ENCODE measurements at regions not wholly inside any gene's neighbourhood (a gene's known extent, or its start where the extent isn't known, plus 50 kb on each side); places are given as distances from the start of the nearest gene placed in this dataset.
"Not testable (repeated sequence)": the region's sequence is repeated elsewhere in the genome, so short reads cannot be mapped to it uniquely, and the experiment has no call there.

DNA sequence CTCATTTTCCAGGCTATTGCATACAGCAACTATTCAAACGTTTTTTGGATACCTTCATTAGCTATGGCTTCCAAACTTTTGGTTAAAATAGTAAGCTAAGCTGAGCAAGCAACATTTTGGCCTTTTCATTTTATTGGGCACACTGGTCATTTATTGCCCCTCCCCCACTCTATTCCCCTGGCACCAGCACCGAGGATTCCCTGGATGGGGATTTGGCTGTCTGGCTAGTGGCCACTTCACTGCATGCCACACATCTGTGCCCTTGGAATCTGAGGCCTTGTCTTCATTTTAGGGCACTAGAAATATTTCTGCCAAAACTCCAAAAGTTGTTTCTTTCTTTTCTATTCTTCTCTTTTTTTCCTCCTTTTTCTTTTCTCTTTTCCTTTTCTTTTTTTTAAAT is 980.7 kb downstream of the LTN1 start:
- DNase-seq (ENCODE audit: low read depth), result not testable (repeated sequence)

DNA sequence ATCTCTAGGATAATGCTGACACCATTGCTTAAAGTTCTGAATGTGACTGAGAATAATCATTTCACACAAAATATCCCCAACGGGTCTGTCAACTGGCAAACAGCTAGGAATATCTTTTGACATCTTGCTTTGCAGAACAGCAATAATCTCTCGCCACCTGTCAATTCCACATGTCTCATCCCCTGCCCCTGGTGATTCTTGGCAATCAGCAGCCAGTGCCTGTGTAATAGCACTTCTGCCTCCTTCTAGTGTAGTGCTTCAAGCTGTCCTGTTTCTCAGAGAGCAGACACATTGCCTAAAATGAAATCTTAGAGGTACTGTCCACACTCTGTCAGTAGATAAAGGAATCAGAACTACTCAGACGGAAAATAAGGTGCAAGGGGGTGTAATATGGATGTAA is 984.4 kb downstream of the LTN1 start:
- DNase-seq (ENCODE audit: low read depth), result not testable (repeated sequence)

DNA sequence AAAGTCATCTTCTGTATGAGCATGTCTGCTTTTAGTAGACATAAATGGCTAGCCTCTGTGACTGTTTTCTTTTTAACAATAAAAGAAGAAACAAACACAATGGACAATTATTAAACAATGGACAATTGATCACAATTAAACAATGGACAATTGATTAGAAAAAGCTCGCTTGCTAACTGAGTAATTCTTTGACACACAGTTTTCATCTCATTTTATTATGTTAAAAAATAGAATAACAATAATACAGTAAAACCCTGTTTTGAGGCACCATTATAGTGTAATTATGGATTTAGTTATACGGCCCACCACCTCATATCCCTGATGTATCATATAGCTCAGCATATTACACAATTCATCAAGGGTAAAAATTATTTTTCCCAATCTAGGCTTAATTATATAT is 989.0 kb downstream of the LTN1 start:
- DNase-seq (ENCODE audit: low read depth), result not testable (repeated sequence)

DNA sequence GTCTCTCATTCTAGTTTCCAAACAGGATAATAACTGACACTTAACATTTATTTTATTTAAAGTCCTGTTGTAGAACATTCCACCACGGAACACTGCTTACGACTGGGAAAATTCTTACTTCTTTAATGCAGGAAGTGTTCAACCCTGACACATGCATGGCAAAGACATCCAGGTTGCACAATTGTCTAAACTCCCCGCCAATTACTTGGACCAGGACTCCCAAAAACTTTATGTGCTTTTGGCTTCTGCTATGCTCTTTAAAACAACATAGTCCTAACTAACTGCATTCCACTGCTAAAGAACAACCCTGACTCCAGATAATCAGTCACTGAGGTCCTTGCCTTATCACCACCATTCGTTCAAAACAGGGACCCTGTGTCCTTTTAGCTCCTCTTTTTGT is 995.8 kb downstream of the LTN1 start:
- DNase-seq (ENCODE audit: low read depth), result not testable (repeated sequence)

DNA sequence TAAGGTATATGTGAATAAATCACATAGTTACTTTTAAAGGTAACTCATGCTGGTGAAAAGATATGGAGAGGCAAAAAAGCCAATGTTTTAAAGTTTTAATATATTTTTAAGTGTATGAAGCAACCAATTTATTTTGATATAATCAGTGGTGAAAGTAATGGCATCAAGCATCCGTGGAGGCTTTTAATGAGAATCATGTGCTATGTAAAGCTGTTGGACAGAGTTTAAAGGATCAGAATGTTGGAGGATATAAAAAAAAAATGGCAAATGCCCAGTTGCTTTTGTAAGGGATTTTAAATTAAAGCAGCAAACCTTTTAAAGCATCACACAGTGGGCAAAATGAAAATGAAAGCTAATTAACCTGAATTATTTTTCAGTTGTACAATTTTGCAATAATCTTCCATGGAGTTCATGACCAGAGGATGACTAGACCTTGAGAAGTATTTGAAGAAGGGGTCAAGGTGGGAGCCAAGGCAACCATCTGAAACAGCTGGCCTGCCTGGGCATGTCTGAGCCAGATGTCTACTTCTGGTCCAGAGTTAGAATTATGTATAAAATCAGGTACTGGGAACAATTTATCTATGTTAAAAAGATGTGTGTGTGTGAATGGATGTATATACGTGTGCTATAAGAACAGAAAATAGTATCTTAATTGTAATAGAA is 1007.9 kb downstream of the LTN1 start:
- DNase-seq (ENCODE audit: low read depth), result not testable (repeated sequence)

DNA sequence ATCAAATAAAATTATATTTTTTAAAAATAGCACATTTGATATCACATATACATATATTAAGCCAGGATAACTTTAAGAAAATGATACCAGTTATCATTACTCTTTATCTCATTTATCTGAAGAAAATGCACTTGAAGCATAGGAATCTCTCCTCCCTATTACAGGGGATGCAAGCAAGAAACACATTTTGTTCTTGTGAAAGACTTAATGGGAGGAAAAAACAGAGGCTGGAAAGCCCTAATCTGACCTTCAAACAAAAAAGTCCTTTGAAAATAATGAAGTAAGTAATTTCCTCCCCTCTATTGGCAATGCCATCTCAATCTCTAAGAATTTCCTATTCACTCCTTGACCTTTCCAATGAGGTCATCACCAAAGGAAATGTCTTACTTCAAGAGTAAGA is 1012.6 kb upstream of the ADAMTS5 start:
- DNase-seq (ENCODE audit: low read depth), result not testable (repeated sequence)

DNA sequence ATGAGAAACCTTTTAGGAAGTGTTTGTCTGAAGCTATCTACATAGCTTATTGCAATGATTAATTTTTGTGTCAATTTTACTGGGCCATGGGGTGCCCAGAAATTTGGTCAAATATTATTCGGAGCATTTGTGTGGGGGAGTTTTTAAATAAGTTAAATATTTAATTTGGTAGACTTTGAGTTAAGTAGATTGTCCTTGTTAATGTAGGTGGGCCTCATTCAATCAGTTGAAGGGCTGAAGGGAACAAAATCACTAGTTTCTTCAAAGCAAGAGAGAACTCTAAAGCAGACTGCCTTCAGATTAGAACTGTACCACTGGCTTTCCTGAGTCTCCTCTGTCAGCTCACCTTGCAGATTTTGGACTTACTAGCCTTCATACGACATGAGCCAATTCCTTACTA is 1008.6 kb upstream of the ADAMTS5 start:
- DNase-seq (ENCODE audit: low read depth), result no peak

DNA sequence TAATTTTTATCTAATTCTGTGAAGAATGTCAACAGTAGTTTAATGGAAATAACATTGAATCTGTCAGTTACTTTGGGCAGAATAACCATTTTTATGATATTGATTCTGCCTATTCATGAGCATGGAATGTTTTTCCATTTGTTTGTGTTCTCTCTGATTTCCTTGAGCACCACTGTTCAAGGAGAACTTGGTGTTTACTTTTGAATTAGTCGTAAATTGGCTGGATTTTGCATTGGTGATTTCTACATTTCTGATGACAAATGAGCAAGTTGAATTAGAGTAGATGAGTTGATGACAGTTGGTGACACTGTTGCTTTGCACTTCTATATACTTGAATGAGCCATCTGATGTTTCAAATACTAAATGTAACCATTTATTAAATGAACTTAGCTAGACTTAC is 1007.3 kb upstream of the ADAMTS5 start:
- DNase-seq (ENCODE audit: low read depth), result not testable (repeated sequence)

DNA sequence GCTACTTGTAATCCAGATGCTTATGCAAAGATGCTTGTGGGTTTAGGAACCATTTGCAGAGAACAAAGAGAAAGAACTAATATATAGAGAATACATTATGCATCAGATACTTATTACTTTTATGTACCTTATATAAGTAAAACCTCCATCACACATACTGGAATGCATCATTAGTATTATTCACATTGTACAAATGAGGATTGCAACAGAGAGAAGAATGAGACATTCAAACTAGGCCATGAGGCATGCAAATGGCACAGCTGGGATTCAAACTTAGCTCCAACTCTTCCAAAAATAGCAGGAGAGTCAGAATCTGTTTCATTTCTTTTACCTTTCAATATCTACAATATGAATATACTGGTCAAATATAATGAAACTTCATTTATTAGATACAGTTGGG is 1001.4 kb upstream of the ADAMTS5 start:
- not testable (repeated sequence) for DNase-seq (ENCODE audit: low read depth)

DNA sequence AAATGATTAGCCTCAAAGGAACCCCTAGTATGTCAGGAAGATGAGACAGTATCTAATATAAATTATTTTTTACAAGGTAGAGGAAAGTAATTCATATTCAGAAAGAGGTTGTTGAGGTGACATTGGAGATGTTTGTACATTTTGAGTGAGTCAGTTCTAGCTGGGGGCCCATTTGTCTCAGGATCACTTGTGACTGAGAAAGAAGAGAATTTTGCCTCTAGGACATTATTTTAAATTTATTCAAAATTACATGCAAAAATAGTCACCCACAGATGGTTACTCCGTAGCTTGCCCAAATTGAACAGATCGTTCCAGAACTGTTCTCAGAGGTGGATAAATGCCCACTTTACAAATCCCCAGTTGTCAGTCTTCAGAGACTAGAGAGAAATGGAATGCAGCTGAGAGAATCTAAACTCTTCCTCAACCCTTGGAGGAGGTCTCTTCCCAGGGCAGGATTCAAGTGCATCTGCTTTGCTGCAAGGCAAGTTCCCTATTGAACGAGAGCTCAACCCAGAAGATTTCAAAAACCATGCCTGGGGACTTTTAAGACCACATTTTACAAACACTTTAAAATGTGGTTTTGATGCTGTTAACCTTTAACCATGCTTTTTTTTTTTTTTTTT is 987.8 kb upstream of the ADAMTS5 start:
- DNase-seq (ENCODE audit: low read depth), result no peak

DNA sequence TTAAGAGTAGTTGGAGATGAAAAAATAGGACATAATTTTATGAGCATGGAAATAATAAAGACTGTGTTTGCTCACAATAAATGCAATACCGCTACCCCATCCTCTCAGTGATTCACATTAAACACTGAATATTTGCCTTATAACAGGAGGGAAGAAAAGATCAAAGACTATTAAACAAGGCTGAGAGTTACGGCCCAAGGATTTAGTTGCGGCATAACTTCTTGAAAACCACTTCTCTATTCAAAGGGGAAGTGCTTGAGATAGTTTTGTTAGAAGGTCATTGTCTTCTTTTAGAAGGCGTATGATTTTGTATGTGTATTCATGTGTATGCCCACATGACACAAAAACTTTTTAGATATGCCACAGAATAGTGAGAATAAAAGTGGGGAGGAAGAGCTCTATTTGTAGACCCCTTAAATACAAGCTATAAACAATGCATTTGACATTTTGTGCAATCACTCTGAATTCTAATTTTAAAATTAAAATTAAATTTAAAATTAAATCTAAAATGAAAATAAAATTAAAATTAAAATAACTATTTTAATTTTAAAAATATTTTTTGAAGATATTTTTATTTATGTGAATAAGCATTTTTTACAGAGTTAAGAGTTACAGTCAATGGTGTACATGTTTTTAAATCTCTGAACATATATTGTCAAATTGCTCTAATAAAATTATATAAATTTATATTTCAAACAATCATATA is 986.6 kb upstream of the ADAMTS5 start:
- DNase-seq (ENCODE audit: low read depth), result no peak

DNA sequence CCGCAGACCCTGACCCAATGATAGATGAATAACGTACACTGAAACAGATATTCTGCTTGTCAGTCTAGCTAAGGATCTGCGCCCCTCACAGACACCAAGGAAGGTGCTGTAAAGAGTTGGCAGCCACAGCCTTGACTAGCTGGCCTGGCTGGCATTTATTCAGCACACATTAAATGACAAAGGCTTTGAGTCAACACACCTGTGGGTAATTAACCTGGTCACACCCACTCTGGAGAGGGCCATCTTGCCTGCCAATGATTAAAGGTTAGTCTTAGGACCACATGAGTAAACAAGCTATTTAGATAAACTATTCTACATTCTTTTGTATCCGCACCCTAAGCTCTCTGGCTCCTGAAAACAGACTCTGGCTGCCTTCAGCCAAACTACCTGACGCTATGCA is 982.2 kb upstream of the ADAMTS5 start:
- DNase-seq (ENCODE audit: low read depth), result not testable (repeated sequence)

DNA sequence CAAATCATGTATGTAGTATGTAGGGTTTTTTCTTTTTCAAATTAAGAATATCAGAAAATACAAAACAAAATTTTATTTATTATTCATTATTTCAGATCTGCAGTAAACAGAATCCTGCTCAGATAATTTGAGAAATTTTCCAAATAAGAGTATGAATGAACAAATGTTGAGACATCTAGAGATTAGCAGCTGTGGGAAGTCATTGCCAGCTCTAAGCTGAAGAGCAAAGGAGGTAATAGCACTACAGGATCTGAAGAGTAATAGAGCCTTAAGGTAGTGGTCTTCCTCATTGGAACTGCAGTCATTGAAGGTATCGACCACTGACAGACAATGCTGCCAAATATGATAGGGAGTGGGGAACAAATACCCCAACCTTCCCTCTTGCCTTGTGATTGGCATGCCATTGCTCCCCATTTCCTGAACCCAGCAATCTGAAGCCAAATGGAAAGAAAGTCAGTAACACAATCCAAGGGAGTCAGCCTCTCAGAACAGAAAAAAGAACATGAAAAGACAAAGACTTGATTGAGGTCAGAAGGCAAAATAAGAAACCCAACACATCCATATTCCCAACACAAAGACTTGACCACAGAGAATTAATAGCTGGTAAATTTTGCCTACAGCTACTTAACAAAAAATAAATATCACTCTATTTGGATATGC is 963.4 kb upstream of the ADAMTS5 start:
- DNase-seq (ENCODE audit: low read depth), result not testable (repeated sequence)

DNA sequence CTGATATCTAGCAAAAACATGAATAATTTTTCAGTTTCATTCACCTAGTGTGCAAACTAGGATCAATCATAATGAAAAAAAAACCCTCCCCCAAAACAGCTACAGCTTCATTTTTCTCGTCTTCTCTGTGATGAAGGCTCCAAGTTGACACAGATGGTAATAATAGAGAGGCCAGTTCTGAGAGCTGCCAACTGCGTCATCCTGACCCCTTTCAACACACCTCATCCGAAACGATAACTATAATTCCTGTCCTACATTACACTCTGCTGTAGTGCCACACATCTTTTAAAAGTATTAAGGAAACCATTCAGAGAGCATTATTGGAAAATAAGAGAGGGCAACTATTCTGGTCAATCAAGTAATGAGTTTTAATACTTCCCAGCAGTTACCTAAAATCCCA is 962.3 kb upstream of the ADAMTS5 start:
- DNase-seq (ENCODE audit: low read depth), result not testable (repeated sequence)

DNA sequence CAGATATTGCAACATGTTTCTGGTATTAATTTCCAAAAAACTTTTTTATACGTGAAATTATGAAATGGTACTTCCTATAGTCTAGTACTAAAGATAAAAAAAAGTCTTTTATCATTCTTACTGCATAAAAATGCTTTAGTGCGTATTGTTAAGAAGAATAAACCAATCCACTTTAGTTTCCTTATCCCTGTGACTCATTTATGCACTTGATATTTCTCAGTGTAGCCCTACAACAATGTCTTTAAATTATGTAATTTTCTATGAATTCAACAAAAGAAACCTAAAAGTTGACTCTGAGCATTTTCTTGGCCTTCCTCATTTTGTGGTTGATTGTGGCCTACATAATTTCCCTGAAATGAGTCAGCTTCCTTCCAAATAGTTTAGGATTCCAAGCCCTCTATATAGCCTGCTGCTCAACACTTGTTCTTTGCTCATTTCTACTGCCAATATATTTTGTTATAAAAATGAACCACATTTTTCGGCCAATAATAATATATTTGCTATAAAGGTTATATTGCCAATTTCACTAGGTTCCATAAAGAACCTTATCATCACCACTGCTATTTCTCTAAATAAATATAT is 961.7 kb upstream of the ADAMTS5 start:
- DNase-seq (ENCODE audit: low read depth), result peak; percentile 34

DNA sequence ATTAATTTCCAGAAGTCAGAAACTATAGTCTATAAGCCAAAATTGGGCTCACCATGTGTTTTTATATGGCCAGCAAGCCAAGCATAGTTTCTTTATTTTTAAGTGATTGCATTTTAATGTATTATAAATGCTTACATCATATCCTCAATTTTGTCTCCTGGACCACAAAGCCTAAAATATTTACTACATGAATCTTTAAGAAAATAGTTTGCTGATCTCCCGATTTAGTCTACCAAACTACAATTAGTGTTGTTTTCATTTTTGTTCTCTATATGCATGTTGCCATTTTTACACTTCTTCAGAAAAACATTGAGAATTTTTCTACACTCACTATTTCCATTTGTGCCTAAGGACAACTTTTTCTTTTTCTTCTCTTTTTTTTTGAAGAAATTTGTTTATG is 954.5 kb upstream of the ADAMTS5 start:
- DNase-seq (ENCODE audit: low read depth), result not testable (repeated sequence)

DNA sequence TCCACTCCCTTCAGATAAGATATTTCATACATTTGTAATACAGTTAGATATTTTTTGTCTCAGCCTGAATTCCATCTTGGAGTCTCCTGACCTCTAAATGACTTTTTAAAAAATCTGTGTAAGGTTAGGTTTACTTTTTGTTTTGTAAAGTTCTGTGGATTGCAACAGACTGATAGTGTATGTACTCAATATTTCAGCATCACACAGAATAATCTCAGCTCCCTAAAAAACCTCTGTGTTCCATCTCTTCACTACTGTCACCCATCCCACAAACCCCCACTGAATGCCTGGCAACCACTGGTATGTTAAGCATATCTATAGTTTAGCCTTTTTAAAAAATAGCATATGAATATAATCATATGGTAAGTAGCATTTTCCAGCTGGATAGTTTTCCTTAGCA is 951.1 kb upstream of the ADAMTS5 start:
- not testable (repeated sequence) for DNase-seq (ENCODE audit: low read depth)

DNA sequence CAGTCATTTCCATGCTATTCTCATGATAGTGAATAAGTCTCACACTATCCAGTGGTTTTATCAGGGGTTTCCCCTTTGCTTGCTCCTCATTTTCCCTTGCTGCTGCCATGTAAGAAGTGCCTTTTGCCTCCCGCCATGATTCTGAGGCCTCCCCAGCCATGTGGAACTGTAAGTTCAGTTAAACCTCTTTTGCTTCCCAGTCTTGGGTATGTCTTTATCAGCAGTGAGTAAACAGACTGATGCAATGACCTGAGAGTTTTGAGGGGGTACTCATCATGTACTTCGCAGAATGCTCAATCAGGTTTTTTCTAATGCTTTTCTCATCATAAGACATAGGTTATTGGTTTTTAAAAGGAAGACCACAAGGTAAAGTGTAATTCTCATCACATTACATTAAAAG is 949.4 kb upstream of the ADAMTS5 start:
- DNase-seq (ENCODE audit: low read depth), result not testable (repeated sequence)

DNA sequence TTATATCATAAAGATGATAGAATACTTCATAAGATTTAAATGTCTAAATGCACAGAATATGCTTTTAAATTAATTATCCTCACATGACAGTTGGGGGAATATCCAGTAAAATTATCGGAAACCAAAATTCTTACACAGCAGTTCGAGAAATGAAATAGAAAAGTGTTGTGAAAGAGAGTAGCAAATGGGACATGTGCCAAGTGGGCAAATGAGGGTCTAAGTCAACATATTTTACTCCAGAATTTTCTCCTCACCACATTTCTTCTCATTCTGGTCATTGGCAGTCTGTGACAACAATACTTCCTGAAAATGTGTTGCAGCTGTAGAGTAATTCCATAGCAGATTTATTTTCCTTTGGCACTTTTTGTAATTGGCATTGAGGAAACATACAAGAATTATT is 945.2 kb upstream of the ADAMTS5 start:
- not testable (repeated sequence) for DNase-seq (ENCODE audit: low read depth)

DNA sequence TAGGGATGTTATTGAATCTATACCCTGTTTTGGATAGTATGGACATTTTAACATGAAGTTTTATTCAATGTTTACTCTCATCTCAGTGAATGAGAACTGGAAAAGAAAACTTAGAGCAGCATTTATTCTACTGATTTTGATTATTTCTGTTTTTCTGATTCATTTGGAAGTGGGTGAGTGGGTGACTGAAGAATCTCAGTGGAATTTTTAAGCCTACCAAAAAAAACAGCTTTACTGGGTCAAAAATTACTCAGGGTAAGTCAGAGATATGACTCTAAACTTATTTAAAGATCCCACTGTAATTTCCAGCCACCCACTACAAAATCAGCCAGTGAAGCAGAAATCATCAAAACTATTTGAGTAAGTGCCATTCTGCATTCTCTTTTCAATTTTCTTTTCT is 942.6 kb upstream of the ADAMTS5 start:
- not testable (repeated sequence) for DNase-seq (ENCODE audit: low read depth)

DNA sequence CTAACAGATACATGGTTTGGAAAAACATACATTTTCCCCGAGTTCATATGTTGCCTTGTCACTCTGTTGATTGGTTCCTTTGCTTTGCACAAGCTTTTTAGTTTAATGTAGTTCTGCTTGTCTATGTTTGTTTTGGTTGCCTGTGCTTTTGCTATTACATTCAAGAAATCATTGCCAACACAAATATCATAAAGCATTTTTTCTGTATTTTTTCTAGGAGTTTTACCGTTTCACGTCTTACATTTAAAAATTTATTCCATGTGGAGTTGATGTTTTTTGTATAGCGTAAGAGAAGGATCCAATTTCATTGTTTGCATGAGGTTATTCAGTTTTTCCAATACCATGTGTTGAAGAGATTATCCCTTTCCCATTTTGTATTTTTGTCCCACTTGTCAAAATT is 941.9 kb upstream of the ADAMTS5 start:
- DNase-seq (ENCODE audit: low read depth), result not testable (repeated sequence)

DNA sequence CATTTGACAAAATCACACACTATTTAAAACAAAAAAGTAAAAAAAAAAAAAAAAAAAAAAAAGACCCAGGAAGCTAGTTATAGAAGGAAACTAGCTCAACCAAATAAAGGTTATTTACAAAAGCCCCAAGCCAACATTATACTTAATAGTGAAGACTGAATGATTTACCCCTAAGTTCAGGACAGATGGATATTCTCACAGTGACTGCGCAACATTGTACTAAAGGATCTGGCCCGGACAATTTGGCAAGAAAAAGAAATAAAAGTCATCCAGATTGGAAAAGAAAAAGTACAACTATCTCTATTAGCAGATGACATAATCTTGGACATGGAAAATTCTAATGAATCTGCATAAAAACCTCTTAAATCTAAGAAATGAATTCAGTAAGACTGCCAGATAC is 936.0 kb upstream of the ADAMTS5 start:
- DNase-seq (ENCODE audit: low read depth), result peak; percentile 39

Measured in forelimb muscle (tissue), 1 donor.